Lung (tissue), 11 donors: ENCODE measurements at regions not wholly inside any gene's neighbourhood (a gene's known extent, or its start where the extent isn't known, plus 50 kb on each side); places are given as distances from the start of the nearest gene placed in this dataset.

Experiments used
- ATAC-seq: fragments of 200-7000 bp; cut with Tn5 transposase; one replicate; pipeline ENCODE4 v1.9.1; 2020; ENCODE audit warnings: moderate number of reproducible peaks; ENCODE audit not compliant: insufficient read depth, low FRiP score
- DNase-seq, 3 donors: peaks; one replicate each; pipeline ENCODE4 v3.0.0-alpha.2; 2013 to 2017
- H3K27ac ChIP-seq, 2 donors: one replicate each; pipeline ENCODE4 v1.5.1; 2013; ENCODE audit warnings: mild to moderate bottlenecking in 2 of 2, moderate library complexity in 2 of 2, control low read depth in 1 of 2, inconsistent platforms in 1 of 2, low read depth in 1 of 2, low read length in 1 of 2
- H3K27me3 ChIP-seq, 3 donors: one replicate each; pipeline ENCODE4 v1.5.1; 2013; ENCODE audit warnings: low read length in 2 of 3; ENCODE audit not compliant: control insufficient read depth in 3 of 3, insufficient read depth in 3 of 3
- H3K36me3 ChIP-seq, 4 donors: one replicate each; pipeline ENCODE4 v1.5.1; 2013; ENCODE audit warnings: low read length in 4 of 4, mild to moderate bottlenecking in 1 of 4, moderate library complexity in 1 of 4; ENCODE audit not compliant: control insufficient read depth in 4 of 4, insufficient read depth in 4 of 4
- H3K4me1 ChIP-seq, 5 donors: one replicate each; pipeline ENCODE4 v1.5.1; 2013; ENCODE audit warnings: low read length in 5 of 5, mild to moderate bottlenecking in 2 of 5, moderate library complexity in 1 of 5; ENCODE audit not compliant: control insufficient read depth in 5 of 5, insufficient read depth in 5 of 5
- H3K4me3 ChIP-seq: one replicate; pipeline ENCODE4 v1.5.1; 2013; ENCODE audit warnings: mild to moderate bottlenecking, control low read depth, moderate library complexity
- H3K9ac ChIP-seq, 2 donors: one replicate each; pipeline ENCODE4 v1.5.1; 2013; ENCODE audit warnings: low read length in 2 of 2, control low read depth in 1 of 2; ENCODE audit not compliant: insufficient read depth in 1 of 2
- H3K9me3 ChIP-seq, 4 donors: one replicate each; pipeline ENCODE4 v1.5.1; 2013; ENCODE audit warnings: low read length in 3 of 4, mild to moderate bottlenecking in 1 of 4, moderate library complexity in 1 of 4; ENCODE audit not compliant: control insufficient read depth in 4 of 4, insufficient read depth in 3 of 4
- CTCF ChIP-seq: IDR thresholded peaks from 2 replicates; pipeline ENCODE4 v1.5.1; 2012; ENCODE audit warnings: mild to moderate bottlenecking; ENCODE audit errors: control extremely low read depth, extremely low read depth
- WGBS, 2 donors: extraction: QIAGEN DNeasy Blood & Tissue Kit; methylation state at CpG; one replicate each; pipeline ENCODE4 v1.1.7; 2013; 5-methylcytosine and 5-hydroxymethylcytosine counted together
- donor health status: control.
- donor health status: control.
- donor health status: Bipolar disorder and iron deficiency.
- donor health status: healthy.
- donor health status: DM: yes; HTN: yes; CAD: no.

GRCh38 chr2:133756833-133757232 is 188.6 kb upstream of the NCKAP5 start:
- no peaks in the 10 kb centered on the region for H3K27me3 ChIP-seq
- H3K4me1 ChIP-seq: peaks cover 0 to 30% (median 4%) of the 10 kb centered on the region in 5 donors
- no peak overlapping the region for H3K4me3 ChIP-seq
- TF ChIP-seq CTCF: no peak
- WGBS, 2 donors: 76 to 83% methylated on average over 1 of the region's 1 CpG
- H3K27ac ChIP-seq: no peak overlapping the region
- no peaks in the 10 kb centered on the region for H3K9me3 ChIP-seq
- H3K36me3 ChIP-seq: no peaks in the 10 kb centered on the region
- DNase-seq (no peak), ATAC-seq (no peak)
- H3K9ac ChIP-seq: no peak overlapping the region

- DNase-seq (peak; percentile 57 to 93 (median 92)), ATAC-seq (no peak)
- peaks cover 0 to 2% (median 0%) of the 10 kb centered on the region in 4 donors for H3K9me3 ChIP-seq
- peaks cover 0 to 26% (median 0%) of the 10 kb centered on the region in 5 donors for H3K4me1 ChIP-seq
- H3K9ac ChIP-seq: no peak overlapping the region
- H3K36me3 ChIP-seq: no peaks in the 10 kb centered on the region
- WGBS, 2 donors: 76 to 81% methylated on average over 3 of the region's 3 CpGs
- H3K27ac ChIP-seq: no peak overlapping the region
- no peak overlapping the region for H3K4me3 ChIP-seq
- no peak for TF ChIP-seq CTCF
- H3K27me3 ChIP-seq: no peaks in the 10 kb centered on the region
Observed at GRCh38 chr2:133760376-133760775, 192.1 kb upstream of the NCKAP5 start.

- peak; percentile 46 to 85 (median 81) for DNase-seq
- H3K9ac ChIP-seq: no peak overlapping the region
- WGBS, 2 donors: 57 to 81% methylated on average over 2 of the region's 2 CpGs
- peaks cover 0 to 5% (median 4%) of the 10 kb centered on the region in 5 donors for H3K4me1 ChIP-seq
- H3K36me3 ChIP-seq: no peaks in the 10 kb centered on the region
- H3K9me3 ChIP-seq: peaks cover 0 to 2% (median 0%) of the 10 kb centered on the region in 4 donors
- no peak overlapping the region for H3K4me3 ChIP-seq
- H3K27me3 ChIP-seq: no peaks in the 10 kb centered on the region
- peak overlapping the region in 1 of 2 donors; percentile 12 for H3K27ac ChIP-seq
- ATAC-seq: no peak
- no peak for TF ChIP-seq CTCF
Observed at GRCh38 chr2:133765658-133766057, 197.4 kb upstream of the NCKAP5 start.
